ENCODE measurements at regions not wholly inside any gene's neighbourhood (a gene's known extent, or its start where the extent isn't known, plus 50 kb on each side); places are given as distances from the start of the nearest gene placed in this dataset.
"Not testable (repeated sequence)": the region's sequence is repeated elsewhere in the genome, so short reads cannot be mapped to it uniquely, and the experiment has no call there.

GRCh38 chr5:56384186-56384585 is 151.1 kb upstream of the ANKRD55 start:
- no peak for DNase-seq (ENCODE audit: low read depth in 2 of 2)

- DNase-seq (ENCODE audit: low read depth in 2 of 2) = no peak
Measured at GRCh38 chr5:56383761-56384160, 150.6 kb upstream of the ANKRD55 start.

- DNase-seq (ENCODE audit: low read depth in 2 of 2) = no peak
Measured at GRCh38 chr5:56382896-56383295, 149.8 kb upstream of the ANKRD55 start.

- no peak for DNase-seq (ENCODE audit: low read depth in 2 of 2)
Measured at GRCh38 chr5:56377573-56377972, 144.4 kb upstream of the ANKRD55 start.

- DNase-seq (ENCODE audit: low read depth in 2 of 2) = no peak
Measured at GRCh38 chr5:56376128-56376527, 143.0 kb upstream of the ANKRD55 start.

GRCh38 chr5:56375011-56375410 is 141.9 kb upstream of the ANKRD55 start:
- DNase-seq (ENCODE audit: low read depth in 2 of 2) = no peak

- not testable (repeated sequence) for DNase-seq (ENCODE audit: low read depth in 2 of 2)
Measured at GRCh38 chr5:56372491-56372890, 139.4 kb upstream of the ANKRD55 start.

GRCh38 chr5:56369361-56369811 is 136.3 kb upstream of the ANKRD55 start:
- DNase-seq (ENCODE audit: low read depth in 2 of 2) = no peak

GRCh38 chr5:56367748-56368147 is 134.6 kb upstream of the ANKRD55 start:
- no peak for DNase-seq (ENCODE audit: low read depth in 2 of 2)

GRCh38 chr5:56366986-56367385 is 133.9 kb upstream of the ANKRD55 start:
- DNase-seq (ENCODE audit: low read depth in 2 of 2) = no peak

GRCh38 chr5:56361398-56361797 is 128.3 kb upstream of the ANKRD55 start:
- no peak for DNase-seq (ENCODE audit: low read depth in 2 of 2)

- no peak for DNase-seq (ENCODE audit: low read depth in 2 of 2)
Measured at GRCh38 chr5:56360816-56361215, 127.7 kb upstream of the ANKRD55 start.

GRCh38 chr5:56359809-56360685 is 126.9 kb upstream of the ANKRD55 start:
- DNase-seq (ENCODE audit: low read depth in 2 of 2) = no peak

GRCh38 chr5:56358703-56359681 is 125.9 kb upstream of the ANKRD55 start:
- no peak for DNase-seq (ENCODE audit: low read depth in 2 of 2)

- DNase-seq (ENCODE audit: low read depth in 2 of 2) = no peak
Measured at GRCh38 chr5:56358046-56358445, 124.9 kb upstream of the ANKRD55 start.

- DNase-seq (ENCODE audit: low read depth in 2 of 2) = no peak
Measured at GRCh38 chr5:56357426-56357825, 124.3 kb upstream of the ANKRD55 start.

GRCh38 chr5:56356836-56357160 is 123.7 kb upstream of the ANKRD55 start:
- DNase-seq (ENCODE audit: low read depth in 2 of 2) = no peak

GRCh38 chr5:56356121-56356835 is 123.1 kb upstream of the ANKRD55 start:
- no peak for DNase-seq (ENCODE audit: low read depth in 2 of 2)

GRCh38 chr5:56354836-56355235 is 121.7 kb upstream of the ANKRD55 start:
- no peak for DNase-seq (ENCODE audit: low read depth in 2 of 2)

- DNase-seq (ENCODE audit: low read depth in 2 of 2) = no peak
Measured at GRCh38 chr5:56352808-56353590, 119.9 kb upstream of the ANKRD55 start.

GRCh38 chr5:56350597-56351170 is 117.6 kb upstream of the ANKRD55 start:
- DNase-seq (ENCODE audit: low read depth in 2 of 2) = no peak
